ENCODE measurements at regions not wholly inside any gene's neighbourhood (a gene's known extent, or its start where the extent isn't known, plus 50 kb on each side); places are given as distances from the start of the nearest gene placed in this dataset.

GRCh38 chr10:21279217-21279575 lies 246.3 kb downstream of the SKIDA1 start:
- TF ChIP-seq POLR2AphosphoS5 (IDR thresholded peaks at IDR 0.05) (no peak), POLR2A (IDR thresholded peaks at IDR 0.05) (no peak)
- TF ChIP-seq, protein P1, sequence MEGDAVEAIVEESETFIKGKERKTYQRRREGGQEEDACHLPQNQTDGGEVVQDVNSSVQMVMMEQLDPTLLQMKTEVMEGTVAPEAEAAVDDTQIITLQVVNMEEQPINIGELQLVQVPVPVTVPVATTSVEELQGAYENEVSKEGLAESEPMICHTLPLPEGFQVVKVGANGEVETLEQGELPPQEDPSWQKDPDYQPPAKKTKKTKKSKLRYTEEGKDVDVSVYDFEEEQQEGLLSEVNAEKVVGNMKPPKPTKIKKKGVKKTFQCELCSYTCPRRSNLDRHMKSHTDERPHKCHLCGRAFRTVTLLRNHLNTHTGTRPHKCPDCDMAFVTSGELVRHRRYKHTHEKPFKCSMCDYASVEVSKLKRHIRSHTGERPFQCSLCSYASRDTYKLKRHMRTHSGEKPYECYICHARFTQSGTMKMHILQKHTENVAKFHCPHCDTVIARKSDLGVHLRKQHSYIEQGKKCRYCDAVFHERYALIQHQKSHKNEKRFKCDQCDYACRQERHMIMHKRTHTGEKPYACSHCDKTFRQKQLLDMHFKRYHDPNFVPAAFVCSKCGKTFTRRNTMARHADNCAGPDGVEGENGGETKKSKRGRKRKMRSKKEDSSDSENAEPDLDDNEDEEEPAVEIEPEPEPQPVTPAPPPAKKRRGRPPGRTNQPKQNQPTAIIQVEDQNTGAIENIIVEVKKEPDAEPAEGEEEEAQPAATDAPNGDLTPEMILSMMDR (IDR thresholded peaks at IDR 0.05): no peak

Measured in breast epithelium (tissue), 3 donors.